Activated naive CD4-positive, alpha-beta T cell treated with anti-CD3 and anti-CD28 coated beads, Interleukin-2, amount 50 U/mL, for 24 hours (primary cell): ENCODE measurements at regions not wholly inside any gene's neighbourhood (a gene's known extent, or its start where the extent isn't known, plus 50 kb on each side); places are given as distances from the start of the nearest gene placed in this dataset.
A peak's percentile ranks its signal among the peaks of the same experiment; 100 is the strongest.

Source experiments
- H3K27ac Mint-ChIP-seq: one replicate; pipeline ENCODE4 v1.8.0; 2021; ENCODE audit warnings: mild to moderate bottlenecking, mixed read lengths
- H3K27me3 Mint-ChIP-seq: one replicate; pipeline ENCODE4 v1.8.0; 2021; ENCODE audit warnings: mixed read lengths
- H3K36me3 Mint-ChIP-seq: one replicate; pipeline ENCODE4 v1.8.0; 2021; ENCODE audit warnings: mixed read lengths
- H3K4me1 Mint-ChIP-seq: one replicate; pipeline ENCODE4 v1.8.0; 2021; ENCODE audit warnings: mixed read lengths
- H3K4me3 Mint-ChIP-seq: one replicate; pipeline ENCODE4 v1.8.0; 2021; ENCODE audit warnings: mild to moderate bottlenecking, mixed read lengths
- H3K9me3 Mint-ChIP-seq: one replicate; pipeline ENCODE4 v1.8.0; 2021; ENCODE audit warnings: mixed read lengths

DNA sequence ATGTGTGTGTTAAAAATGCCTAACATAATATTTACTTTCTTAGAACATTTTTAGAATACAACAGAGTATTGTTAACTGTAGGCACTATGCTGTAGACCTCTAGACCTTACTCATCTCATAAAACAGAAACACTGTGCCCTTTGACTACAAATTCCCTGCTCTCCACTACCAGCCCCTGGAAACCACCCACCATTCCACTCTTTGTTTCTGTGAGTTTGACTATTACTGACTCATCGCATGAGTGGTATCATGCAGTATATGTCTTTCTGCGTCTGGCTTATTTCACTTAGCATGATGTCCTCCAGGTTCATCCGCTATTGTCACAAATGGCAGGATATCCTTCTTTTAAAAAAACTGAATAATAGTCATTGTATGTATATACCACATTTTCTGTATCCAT lies 216.7 kb upstream of the CFAP20DC start:
- H3K9me3 Mint-ChIP-seq = peaks cover 10% of the 10 kb centered on the region

DNA sequence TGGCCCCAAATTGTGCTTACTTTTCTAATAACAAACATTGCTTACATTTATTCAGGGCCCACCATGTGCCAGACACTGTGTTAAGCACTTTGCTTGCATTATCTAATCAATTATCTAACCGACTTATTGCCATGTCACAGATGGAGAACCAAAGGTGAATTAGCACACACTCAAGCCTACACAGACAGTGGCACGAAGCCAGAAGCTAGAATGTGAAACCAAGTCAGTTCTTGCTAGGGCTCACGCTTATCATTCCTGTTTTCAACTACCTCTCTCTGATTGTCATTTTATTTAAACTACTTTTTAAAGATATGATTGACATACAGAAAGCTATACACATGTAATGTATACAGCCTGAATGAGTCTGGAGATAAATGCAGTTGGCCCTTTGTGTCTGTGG lies 215.7 kb upstream of the CFAP20DC start:
- no peaks in the 10 kb centered on the region for H3K36me3 Mint-ChIP-seq
- no peak overlapping the region for H3K27ac Mint-ChIP-seq
- no peak overlapping the region for H3K4me3 Mint-ChIP-seq
- H3K9me3 Mint-ChIP-seq = peaks cover 10% of the 10 kb centered on the region
- H3K27me3 Mint-ChIP-seq = no peaks in the 10 kb centered on the region
- H3K4me1 Mint-ChIP-seq = no peaks in the 10 kb centered on the region

More for the DNA sequence above, 216.7 kb upstream of the CFAP20DC start:
- H3K4me1 Mint-ChIP-seq = no peaks in the 10 kb centered on the region
- no peak overlapping the region for H3K4me3 Mint-ChIP-seq
- H3K36me3 Mint-ChIP-seq = no peaks in the 10 kb centered on the region
- no peaks in the 10 kb centered on the region for H3K27me3 Mint-ChIP-seq
- H3K27ac Mint-ChIP-seq = no peak overlapping the region

DNA sequence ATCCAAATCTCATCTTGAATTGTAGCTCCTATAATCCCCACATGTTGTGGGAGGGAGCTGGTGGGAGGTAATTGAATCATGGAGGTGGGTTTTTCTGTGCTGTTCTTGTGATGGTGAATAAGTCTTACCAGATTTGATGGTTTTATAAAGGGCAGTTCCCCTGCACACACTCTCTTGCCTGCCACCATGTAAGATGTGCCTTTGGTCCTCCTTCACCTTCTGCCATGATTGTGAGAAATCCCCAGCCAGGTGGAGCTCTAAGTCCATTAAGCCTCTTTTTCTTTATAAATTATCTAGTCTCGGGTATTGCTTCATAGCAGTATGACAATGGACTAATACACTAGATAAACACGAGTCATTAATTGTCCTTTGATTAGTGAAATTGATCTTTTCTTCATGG lies 214.5 kb upstream of the CFAP20DC start:
- Mint-ChIP-seq H3K27ac (no peak overlapping the region), H3K27me3 (no peaks in the 10 kb centered on the region), H3K36me3 (no peaks in the 10 kb centered on the region), H3K4me3 (no peak overlapping the region), H3K4me1 (no peaks in the 10 kb centered on the region), H3K9me3 (peaks cover 10% of the 10 kb centered on the region)

DNA sequence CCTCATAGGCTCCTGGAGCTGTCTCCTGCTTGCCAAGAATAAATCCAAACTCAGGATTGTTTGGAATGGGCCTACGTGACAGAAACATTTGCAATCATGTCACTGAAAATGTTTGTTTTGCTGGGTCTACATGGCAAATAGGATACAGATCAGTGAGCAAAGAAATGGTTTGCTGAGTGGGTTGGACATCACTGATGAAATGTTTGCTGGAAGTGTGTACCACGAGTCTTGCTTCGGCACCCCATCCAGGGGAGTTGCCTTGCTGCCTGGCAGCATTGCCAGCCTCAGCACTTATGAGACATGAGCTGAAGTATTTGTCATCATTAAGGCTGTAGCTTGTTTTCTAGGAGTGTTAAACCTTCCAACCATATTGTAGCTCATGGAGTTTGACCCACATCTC lies 213.3 kb upstream of the CFAP20DC start:
- H3K27ac Mint-ChIP-seq = no peak overlapping the region
- H3K36me3 Mint-ChIP-seq = no peaks in the 10 kb centered on the region
- no peaks in the 10 kb centered on the region for H3K27me3 Mint-ChIP-seq
- H3K4me3 Mint-ChIP-seq = no peak overlapping the region
- H3K9me3 Mint-ChIP-seq = peaks cover 10% of the 10 kb centered on the region
- H3K4me1 Mint-ChIP-seq = no peaks in the 10 kb centered on the region

DNA sequence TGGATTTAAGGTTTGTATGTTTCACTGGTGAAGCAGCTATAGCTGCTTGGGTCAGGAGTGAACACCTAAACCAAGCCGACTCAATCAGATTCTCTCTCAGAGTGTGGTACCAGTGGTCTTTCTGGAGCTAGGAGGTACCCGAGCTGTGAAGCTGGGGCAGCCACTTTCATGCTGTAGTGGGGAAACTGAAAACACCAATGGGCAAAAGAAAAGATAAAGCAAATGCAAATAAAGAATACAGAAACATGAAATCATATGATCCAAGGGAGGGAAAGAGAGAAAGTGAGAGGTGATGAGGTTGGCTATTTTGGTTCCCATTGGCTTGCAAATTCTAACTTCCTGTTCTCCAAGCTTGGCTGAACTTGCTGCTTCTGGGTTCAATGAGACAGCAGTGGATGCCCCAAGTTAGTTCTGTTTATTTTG lies 212.3 kb upstream of the CFAP20DC start:
- Mint-ChIP-seq H3K4me3 (no peak overlapping the region), H3K4me1 (no peaks in the 10 kb centered on the region), H3K9me3 (peaks cover 10% of the 10 kb centered on the region), H3K27me3 (no peaks in the 10 kb centered on the region), H3K27ac (peak overlapping the region; percentile 59), H3K36me3 (no peaks in the 10 kb centered on the region)

DNA sequence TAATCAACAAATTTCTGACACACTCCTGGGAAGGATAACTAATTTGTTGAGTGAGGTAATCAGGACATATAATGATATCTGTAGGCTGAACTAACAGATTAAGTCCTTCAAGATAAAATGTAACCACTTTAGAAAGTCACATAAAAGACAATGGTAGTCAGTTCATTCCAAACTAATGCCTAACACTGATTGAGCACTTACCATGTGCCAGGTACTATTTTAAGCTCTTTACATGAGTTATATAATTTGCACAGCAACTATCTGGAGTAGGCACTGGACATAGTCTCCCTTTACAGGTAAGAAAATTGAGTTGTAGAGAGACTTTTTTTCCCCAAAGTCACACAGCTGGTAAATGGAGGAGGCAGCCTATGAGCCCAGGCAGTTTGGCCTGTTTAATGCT lies 211.2 kb upstream of the CFAP20DC start:
- no peak overlapping the region for H3K27ac Mint-ChIP-seq

DNA sequence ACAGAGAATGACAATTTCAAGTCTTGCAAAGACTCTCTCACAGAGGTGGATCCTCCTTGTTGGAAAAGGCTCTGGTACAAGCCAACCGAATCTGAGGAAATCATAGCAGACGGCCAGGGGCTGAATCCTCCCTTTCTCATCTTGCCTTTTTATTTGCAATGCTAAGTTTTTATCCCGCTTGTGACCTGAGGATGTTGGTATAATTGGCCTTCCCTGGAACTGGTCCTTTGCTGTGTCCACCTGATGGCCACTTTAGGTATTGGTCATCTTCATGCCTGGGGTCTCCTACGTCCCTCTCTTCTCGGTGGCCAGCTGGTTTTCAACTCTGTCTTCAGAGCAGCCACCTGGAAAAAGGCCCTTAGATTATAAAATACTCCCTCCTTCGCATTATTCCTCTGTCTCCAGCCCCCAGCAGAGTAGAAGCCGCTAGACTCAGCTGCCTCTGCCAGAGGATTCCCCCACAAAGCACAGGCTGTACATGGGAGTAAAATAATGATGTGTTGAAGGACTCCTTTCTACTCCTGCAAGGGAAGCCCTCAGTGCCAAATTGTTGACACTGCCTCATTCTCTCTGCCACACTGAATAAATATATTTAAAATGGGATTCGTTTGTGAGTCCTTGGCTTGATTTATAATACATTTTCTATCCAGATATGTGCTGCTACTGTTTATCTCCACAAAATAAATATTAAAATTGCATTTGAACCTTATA lies 208.9 kb upstream of the CFAP20DC start:
- Mint-ChIP-seq H3K9me3 (no peaks in the 10 kb centered on the region), H3K27me3 (no peaks in the 10 kb centered on the region), H3K4me1 (no peaks in the 10 kb centered on the region), H3K27ac (no peak overlapping the region), H3K36me3 (no peaks in the 10 kb centered on the region), H3K4me3 (no peak overlapping the region)

More for the DNA sequence above, 211.2 kb upstream of the CFAP20DC start:
- Mint-ChIP-seq H3K4me3 (no peak overlapping the region), H3K27me3 (no peaks in the 10 kb centered on the region), H3K36me3 (no peaks in the 10 kb centered on the region), H3K4me1 (no peaks in the 10 kb centered on the region), H3K9me3 (peaks cover 10% of the 10 kb centered on the region)

DNA sequence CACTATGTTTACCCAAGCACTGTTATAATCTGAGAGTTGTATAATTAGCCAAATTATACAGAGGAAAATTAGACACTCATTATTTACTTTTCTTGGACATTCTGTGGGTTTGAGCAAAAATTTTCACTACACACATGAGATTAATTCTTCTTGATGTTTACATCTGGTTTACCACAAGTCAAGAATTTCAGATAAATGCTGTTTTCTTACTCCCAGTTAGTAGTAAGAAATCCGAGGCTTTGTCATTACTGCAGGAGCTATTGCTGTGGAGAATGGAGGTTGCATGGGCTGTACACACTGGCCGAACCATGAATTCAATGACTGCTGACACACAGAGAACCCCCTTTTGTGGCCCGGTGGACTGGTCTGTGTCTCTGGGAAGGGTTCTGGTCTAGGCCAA lies 207.7 kb upstream of the CFAP20DC start:
- no peak overlapping the region for H3K4me3 Mint-ChIP-seq

DNA sequence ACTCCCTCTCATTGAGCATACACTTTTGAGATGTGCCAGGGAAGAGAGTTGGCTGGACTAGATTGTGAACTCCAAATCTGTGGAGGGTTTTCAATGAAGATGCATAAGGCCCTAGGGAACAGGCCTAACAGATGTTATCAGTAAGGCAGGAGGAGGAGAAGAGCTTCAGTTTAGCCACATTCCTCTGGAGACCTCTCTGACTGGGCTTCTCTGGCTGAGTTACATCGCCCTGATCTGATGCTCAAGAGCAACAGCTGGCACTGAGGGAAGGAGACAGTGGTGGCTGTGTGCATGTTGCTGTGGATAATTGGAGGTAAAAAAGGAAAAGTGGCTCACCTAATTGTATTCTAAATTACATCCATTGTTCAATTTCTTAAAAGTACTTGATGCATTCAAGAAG lies 206.4 kb upstream of the CFAP20DC start:
- H3K4me1 Mint-ChIP-seq = no peaks in the 10 kb centered on the region

More for the DNA sequence above, 207.7 kb upstream of the CFAP20DC start:
- H3K36me3 Mint-ChIP-seq = no peaks in the 10 kb centered on the region
- H3K27ac Mint-ChIP-seq = no peak overlapping the region
- no peaks in the 10 kb centered on the region for H3K27me3 Mint-ChIP-seq
- no peaks in the 10 kb centered on the region for H3K4me1 Mint-ChIP-seq
- no peaks in the 10 kb centered on the region for H3K9me3 Mint-ChIP-seq

DNA sequence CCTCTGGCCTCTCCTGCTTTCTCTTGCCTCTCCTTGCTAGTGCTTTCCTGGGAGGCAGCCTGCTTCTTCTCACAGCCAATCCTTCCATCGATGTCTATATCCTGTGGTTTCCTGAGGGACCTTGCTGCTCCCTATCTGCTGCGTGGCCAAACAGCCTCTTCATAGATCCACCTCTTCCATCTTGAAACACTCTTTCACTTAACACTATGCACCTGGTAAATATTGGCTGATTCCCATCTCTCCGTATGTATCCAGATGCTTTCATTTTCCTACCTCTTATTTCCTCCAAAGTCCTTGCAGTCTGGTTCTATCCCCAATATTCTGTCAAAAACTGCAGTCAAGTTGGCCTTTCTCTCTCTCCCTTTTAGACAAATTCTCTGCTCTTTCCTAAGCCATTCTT lies 205.2 kb upstream of the CFAP20DC start:
- Mint-ChIP-seq H3K27ac (no peak overlapping the region), H3K27me3 (no peaks in the 10 kb centered on the region), H3K36me3 (no peaks in the 10 kb centered on the region), H3K9me3 (no peaks in the 10 kb centered on the region), H3K4me1 (no peaks in the 10 kb centered on the region), H3K4me3 (no peak overlapping the region)

More for the DNA sequence above, 206.4 kb upstream of the CFAP20DC start:
- Mint-ChIP-seq H3K27me3 (no peaks in the 10 kb centered on the region), H3K4me3 (no peak overlapping the region), H3K9me3 (no peaks in the 10 kb centered on the region), H3K27ac (no peak overlapping the region), H3K36me3 (no peaks in the 10 kb centered on the region)

DNA sequence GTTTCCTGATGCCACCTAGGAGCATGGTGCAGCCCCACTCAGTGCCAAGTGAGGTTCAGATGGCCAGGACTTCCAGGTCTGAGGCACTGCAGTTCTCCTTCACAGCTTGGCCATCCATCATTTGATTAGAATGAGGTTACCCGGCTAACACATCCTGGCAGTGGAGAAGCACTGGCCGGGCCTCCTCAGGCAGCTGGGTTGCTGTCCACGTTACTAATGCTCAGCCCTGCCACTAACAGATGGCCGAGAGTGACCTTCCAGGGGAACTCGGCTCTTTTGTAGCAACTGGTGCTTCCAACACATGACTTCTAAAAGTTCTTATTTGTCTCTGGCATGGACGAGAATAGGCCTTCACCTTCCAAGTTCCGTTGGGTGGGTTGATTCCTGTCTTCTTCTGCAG lies 204.6 kb upstream of the CFAP20DC start:
- Mint-ChIP-seq H3K4me1 (no peaks in the 10 kb centered on the region), H3K27me3 (no peaks in the 10 kb centered on the region), H3K36me3 (no peaks in the 10 kb centered on the region), H3K9me3 (no peaks in the 10 kb centered on the region), H3K4me3 (no peak overlapping the region), H3K27ac (no peak overlapping the region)

DNA sequence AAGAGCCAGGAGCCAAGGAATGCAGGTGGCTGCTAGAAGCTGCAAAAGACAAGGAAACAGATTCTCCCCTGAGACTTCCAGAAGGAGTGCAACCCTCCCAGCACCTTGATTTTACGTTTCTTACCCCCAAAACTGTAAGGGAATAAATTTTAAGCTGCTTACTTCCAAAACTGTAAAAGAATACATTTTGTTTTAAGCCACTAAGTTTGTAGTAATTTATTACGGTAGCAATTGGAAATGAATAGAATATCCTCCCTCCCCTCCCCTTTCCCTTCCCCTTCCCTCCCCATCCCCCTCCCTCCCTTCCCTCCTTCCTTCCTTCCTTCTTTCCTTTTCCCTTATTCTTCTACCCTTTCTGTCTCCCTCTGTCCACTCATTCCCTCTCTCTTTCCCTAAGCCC lies 203.7 kb upstream of the CFAP20DC start:
- no peaks in the 10 kb centered on the region for H3K27me3 Mint-ChIP-seq
- no peaks in the 10 kb centered on the region for H3K36me3 Mint-ChIP-seq
- H3K4me3 Mint-ChIP-seq = no peak overlapping the region
- no peak overlapping the region for H3K27ac Mint-ChIP-seq
- H3K9me3 Mint-ChIP-seq = no peaks in the 10 kb centered on the region
- H3K4me1 Mint-ChIP-seq = no peaks in the 10 kb centered on the region

DNA sequence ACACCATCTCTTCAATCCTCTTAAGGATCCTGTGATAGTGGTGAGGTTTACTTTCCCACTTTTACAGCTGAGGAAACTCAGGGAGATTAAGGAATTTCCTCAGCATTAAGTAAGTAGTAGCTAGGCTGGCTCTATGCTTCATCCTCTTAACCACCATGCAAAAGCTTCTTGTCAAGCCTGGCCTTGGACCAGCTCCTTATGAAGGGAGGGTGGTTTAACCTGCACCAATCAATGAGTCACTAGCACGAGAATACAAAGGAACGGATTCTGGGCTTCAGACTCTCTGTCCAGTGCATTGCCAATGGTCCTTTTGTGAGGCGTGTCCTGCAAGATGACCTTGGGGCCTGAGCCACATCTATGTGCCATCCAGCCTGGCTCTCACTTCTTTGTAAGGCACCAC lies 202.0 kb upstream of the CFAP20DC start:
- Mint-ChIP-seq H3K36me3 (no peaks in the 10 kb centered on the region), H3K9me3 (no peaks in the 10 kb centered on the region), H3K4me3 (no peak overlapping the region), H3K27me3 (no peaks in the 10 kb centered on the region), H3K4me1 (no peaks in the 10 kb centered on the region), H3K27ac (no peak overlapping the region)

DNA sequence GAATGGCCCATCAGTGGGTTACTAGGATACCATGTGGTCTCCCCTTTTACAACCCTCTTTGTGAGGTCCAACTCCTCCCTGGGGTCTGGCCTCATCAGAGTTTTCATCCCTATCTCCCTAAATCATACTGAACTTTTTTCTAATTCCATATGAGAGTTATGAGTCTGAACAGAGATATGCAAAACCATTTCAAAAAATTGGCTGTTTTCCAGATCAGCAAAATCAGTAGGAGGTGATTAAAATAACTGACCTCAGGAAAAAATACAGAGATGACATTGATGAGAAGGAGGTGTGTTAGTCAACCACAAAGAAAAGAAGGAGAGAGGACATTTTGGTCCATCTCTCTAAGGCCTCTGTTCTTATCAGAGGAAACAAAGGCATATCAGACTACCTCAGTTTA lies 200.8 kb upstream of the CFAP20DC start:
- H3K4me1 Mint-ChIP-seq = no peaks in the 10 kb centered on the region
- H3K27ac Mint-ChIP-seq = no peak overlapping the region
- no peak overlapping the region for H3K4me3 Mint-ChIP-seq
- H3K9me3 Mint-ChIP-seq = no peaks in the 10 kb centered on the region
- H3K36me3 Mint-ChIP-seq = no peaks in the 10 kb centered on the region
- no peaks in the 10 kb centered on the region for H3K27me3 Mint-ChIP-seq

DNA sequence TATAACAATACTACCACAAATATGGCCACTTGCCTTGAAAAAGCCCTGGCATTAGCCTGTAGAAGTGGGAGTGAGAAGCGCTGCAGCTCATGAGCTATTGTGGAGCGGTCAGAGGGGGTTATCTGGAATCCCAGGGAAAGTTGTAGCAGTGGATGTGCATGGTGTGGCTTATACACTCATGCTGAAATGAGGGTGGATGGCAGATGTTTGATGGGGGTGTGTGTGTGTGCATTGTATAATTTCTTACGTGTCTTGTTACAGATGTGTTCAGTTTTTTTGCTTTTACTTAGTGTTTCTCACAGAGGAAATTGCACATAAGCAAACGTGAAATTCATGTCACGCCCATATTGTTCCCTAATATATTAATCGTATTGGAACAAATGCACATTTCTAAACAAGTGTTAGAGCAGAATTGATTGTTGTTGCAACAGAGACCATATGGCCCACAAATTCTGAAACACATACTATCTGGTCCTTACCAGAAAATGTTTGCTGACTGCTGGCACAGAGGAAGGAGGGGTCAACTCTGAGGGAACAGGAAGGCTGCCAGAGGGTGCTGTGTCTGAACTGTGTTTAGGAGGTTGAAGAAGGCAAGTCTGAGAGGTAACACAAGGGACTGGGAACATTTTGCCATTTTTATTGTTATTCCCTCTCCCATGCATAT lies 200.0 kb upstream of the CFAP20DC start:
- Mint-ChIP-seq H3K27me3 (no peaks in the 10 kb centered on the region), H3K36me3 (no peaks in the 10 kb centered on the region), H3K4me1 (no peaks in the 10 kb centered on the region), H3K9me3 (no peaks in the 10 kb centered on the region), H3K27ac (no peak overlapping the region), H3K4me3 (no peak overlapping the region)

DNA sequence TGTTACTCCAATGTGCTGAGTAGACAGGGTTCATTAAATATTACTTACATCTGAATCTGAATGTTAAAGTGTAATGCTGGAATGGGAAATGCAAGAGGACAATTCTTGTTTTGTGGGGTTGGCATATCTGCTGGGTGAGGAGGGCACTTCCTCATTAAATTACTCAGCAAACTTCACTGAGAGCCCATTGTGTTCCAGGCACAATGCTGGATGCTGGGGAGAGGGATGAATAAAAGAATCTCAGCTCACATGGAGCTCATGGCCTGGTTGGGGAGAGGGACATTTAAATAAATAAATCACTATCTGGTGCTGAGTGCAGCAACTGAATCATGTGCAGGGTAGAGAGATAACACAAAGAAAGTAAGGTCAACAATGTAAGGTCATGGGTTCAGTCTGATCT lies 199.2 kb upstream of the CFAP20DC start:
- Mint-ChIP-seq H3K27ac (no peak overlapping the region), H3K4me1 (no peaks in the 10 kb centered on the region), H3K27me3 (no peaks in the 10 kb centered on the region), H3K9me3 (no peaks in the 10 kb centered on the region), H3K4me3 (no peak overlapping the region), H3K36me3 (no peaks in the 10 kb centered on the region)
